ENCODE measurements at regions not wholly inside any gene's neighbourhood (a gene's known extent, or its start where the extent isn't known, plus 50 kb on each side); places are given as distances from the start of the nearest gene placed in this dataset.

DNA sequence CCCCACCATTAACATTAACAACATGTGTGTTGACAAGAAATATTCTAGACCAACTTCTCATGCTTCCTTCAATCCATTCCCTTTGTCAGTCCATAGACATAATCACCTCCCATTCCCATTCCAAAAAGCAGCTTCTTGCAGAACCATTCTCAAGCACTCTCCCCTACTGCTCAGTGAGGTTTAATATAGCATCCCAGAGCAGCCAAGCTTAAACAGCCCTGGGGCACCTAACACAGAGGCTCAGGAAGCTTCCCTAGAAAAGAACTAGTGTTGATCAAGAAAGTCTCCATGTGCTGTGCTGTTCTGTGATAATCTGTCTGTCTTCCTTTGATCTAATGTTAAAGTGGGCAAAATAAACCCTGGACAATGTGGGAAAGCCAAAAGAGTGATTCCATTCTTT is 174.2 kb upstream of the NOCT start:
- Histone ChIP-seq H3K27me3 (ENCODE audit: insufficient read depth, low read length) (peaks cover 30% of the 10 kb centered on the region), H2AFZ (ENCODE audit: low read length) (no peak overlapping the region), H3K79me2 (ENCODE audit: insufficient read depth, low read length) (no peaks in the 10 kb centered on the region), H3K4me1 (ENCODE audit: insufficient read depth, low read length) (no peaks in the 10 kb centered on the region), H4K20me1 (ENCODE audit: insufficient read depth, low read length) (no peaks in the 10 kb centered on the region), H3K36me3 (ENCODE audit: insufficient read depth, low read length) (no peaks in the 10 kb centered on the region), H3K27ac (ENCODE audit: low read depth, low read length) (no peak overlapping the region), H3K4me3 (ENCODE audit: insufficient read depth, low read length) (no peak overlapping the region), H3K9me3 (ENCODE audit: low read depth, low read length) (no peaks in the 10 kb centered on the region), H3K4me2 (ENCODE audit: insufficient read depth, low read length) (no peak overlapping the region)
- TF ChIP-seq, protein P1, sequence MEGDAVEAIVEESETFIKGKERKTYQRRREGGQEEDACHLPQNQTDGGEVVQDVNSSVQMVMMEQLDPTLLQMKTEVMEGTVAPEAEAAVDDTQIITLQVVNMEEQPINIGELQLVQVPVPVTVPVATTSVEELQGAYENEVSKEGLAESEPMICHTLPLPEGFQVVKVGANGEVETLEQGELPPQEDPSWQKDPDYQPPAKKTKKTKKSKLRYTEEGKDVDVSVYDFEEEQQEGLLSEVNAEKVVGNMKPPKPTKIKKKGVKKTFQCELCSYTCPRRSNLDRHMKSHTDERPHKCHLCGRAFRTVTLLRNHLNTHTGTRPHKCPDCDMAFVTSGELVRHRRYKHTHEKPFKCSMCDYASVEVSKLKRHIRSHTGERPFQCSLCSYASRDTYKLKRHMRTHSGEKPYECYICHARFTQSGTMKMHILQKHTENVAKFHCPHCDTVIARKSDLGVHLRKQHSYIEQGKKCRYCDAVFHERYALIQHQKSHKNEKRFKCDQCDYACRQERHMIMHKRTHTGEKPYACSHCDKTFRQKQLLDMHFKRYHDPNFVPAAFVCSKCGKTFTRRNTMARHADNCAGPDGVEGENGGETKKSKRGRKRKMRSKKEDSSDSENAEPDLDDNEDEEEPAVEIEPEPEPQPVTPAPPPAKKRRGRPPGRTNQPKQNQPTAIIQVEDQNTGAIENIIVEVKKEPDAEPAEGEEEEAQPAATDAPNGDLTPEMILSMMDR (IDR thresholded peaks at IDR 0.05; ENCODE audit: extremely low read depth, low read depth, low read length), result no peak
- DNase-seq (ENCODE audit: insufficient read length, low spot score, missing footprints), result no peak

DNA sequence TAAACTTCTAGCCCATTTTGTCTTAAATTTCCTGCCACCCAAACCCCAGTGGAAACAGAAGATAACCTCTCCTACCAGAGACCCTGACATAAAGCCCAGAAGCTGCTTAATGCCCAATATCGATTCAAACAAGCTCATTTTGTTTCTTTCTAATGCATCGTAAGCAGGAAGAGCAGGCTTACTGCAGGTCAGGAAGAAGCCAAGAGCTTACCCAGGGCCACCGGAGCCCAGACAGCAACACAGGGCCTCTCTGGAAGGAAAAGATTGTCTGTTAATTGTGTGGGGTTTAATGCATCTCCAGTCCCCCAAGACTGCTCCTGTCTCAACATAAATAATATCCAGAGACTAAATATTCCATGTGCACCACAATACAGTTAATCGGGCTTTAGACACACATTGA is 177.3 kb upstream of the NOCT start:
- TF ChIP-seq, protein P1 (IDR thresholded peaks at IDR 0.05; ENCODE audit: extremely low read depth, low read depth, low read length), result no peak
- Histone ChIP-seq H3K4me1 (ENCODE audit: insufficient read depth, low read length) (no peaks in the 10 kb centered on the region), H3K36me3 (ENCODE audit: insufficient read depth, low read length) (no peaks in the 10 kb centered on the region), H3K4me3 (ENCODE audit: insufficient read depth, low read length) (no peak overlapping the region), H4K20me1 (ENCODE audit: insufficient read depth, low read length) (no peaks in the 10 kb centered on the region), H3K27me3 (ENCODE audit: insufficient read depth, low read length) (peaks cover 21% of the 10 kb centered on the region), H3K79me2 (ENCODE audit: insufficient read depth, low read length) (no peaks in the 10 kb centered on the region), H3K27ac (ENCODE audit: low read depth, low read length) (no peak overlapping the region), H2AFZ (ENCODE audit: low read length) (no peak overlapping the region), H3K4me2 (ENCODE audit: insufficient read depth, low read length) (no peak overlapping the region), H3K9me3 (ENCODE audit: low read depth, low read length) (no peaks in the 10 kb centered on the region)
- no peak for DNase-seq (ENCODE audit: insufficient read length, low spot score, missing footprints)

DNA sequence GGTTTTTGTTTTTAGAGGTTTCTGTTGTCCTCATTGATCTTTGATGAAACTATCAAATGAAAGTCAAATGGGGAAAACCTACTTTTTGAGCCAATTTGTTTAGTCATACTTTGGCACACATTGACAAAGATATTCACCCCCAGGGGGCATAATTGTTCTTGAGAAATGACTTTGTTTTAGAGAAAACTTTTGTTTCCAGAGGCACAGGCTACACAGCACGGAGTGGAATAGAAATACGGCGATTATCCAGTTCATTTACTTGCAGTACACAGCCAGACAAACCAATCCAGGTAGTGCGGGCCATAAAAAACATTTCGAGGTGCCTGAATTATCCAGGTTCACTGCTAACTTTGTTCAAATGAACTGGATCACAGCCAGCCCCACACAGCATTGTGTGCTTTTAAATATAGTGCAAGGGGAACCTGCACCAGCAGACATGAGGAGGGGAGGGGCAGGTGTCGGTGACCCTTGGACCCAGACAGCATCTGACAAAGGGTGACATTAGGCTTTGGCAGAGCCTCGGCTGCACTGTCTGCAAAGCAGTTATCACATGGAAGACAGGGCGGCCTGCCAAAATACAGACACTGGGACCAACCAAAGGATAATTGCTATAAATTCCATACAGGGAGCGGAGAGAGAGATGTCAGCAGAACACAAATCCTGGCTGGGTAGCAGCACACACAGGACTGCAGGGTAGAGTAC is 179.6 kb upstream of the NOCT start:
- no peaks in the 10 kb centered on the region for H3K36me3 ChIP-seq (ENCODE audit: insufficient read depth, low read length)
- H3K27ac ChIP-seq (ENCODE audit: low read depth, low read length), result no peak overlapping the region
- no peak overlapping the region for H3K4me3 ChIP-seq (ENCODE audit: insufficient read depth, low read length)
- no peaks in the 10 kb centered on the region for H3K9me3 ChIP-seq (ENCODE audit: low read depth, low read length)
- H3K79me2 ChIP-seq (ENCODE audit: insufficient read depth, low read length), result no peaks in the 10 kb centered on the region
- no peaks in the 10 kb centered on the region for H4K20me1 ChIP-seq (ENCODE audit: insufficient read depth, low read length)
- TF ChIP-seq, protein P1 (IDR thresholded peaks at IDR 0.05; ENCODE audit: extremely low read depth, low read depth, low read length), result peak; percentile 36
- H2AFZ ChIP-seq (ENCODE audit: low read length), result no peak overlapping the region
- no peaks in the 10 kb centered on the region for H3K4me1 ChIP-seq (ENCODE audit: insufficient read depth, low read length)
- DNase-seq (ENCODE audit: insufficient read length, low spot score, missing footprints), result no peak
- H3K27me3 ChIP-seq (ENCODE audit: insufficient read depth, low read length), result peaks cover 20% of the 10 kb centered on the region
- H3K4me2 ChIP-seq (ENCODE audit: insufficient read depth, low read length), result no peak overlapping the region

DNA sequence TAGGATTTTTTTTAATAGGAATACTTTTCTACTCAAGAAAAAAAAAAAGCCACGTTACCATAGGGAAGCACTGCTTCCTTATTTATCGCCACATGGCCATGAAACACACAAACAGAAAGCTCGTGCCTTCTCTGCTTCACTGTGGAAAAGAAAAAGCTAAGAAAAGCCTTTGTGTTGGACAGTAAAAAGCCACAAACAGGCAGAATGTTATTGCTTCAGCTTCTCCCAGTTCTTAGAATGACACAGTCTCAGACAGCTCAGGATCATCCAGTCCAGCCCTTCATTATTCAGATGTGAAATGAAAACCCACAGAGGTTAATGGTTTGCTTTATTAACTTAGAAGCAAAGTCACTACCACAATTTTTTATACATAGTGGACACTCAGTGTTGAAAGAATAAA is 181.6 kb upstream of the NOCT start:
- TF ChIP-seq, protein P1 (IDR thresholded peaks at IDR 0.05; ENCODE audit: extremely low read depth, low read depth, low read length), result no peak
- H3K79me2 ChIP-seq (ENCODE audit: insufficient read depth, low read length), result no peaks in the 10 kb centered on the region
- H2AFZ ChIP-seq (ENCODE audit: low read length), result no peak overlapping the region
- no peak overlapping the region for H3K4me2 ChIP-seq (ENCODE audit: insufficient read depth, low read length)
- DNase-seq (ENCODE audit: insufficient read length, low spot score, missing footprints), result no peak
- H3K27me3 ChIP-seq (ENCODE audit: insufficient read depth, low read length), result peaks cover 8% of the 10 kb centered on the region
- no peak overlapping the region for H3K27ac ChIP-seq (ENCODE audit: low read depth, low read length)
- H3K9me3 ChIP-seq (ENCODE audit: low read depth, low read length), result no peaks in the 10 kb centered on the region
- H4K20me1 ChIP-seq (ENCODE audit: insufficient read depth, low read length), result no peaks in the 10 kb centered on the region
- H3K4me3 ChIP-seq (ENCODE audit: insufficient read depth, low read length), result no peak overlapping the region
- no peaks in the 10 kb centered on the region for H3K4me1 ChIP-seq (ENCODE audit: insufficient read depth, low read length)
- H3K36me3 ChIP-seq (ENCODE audit: insufficient read depth, low read length), result no peaks in the 10 kb centered on the region
